ENCODE measurements at regions not wholly inside any gene's neighbourhood (a gene's known extent, or its start where the extent isn't known, plus 50 kb on each side); places are given as distances from the start of the nearest gene placed in this dataset.

- intact Hi-C loops (cut with micrococcal nuclease): no loop called here
Observed at GRCh38 chr14:98935921-98936320, 336.1 kb downstream of the BCL11B start.

- intact Hi-C loops (cut with micrococcal nuclease): no loop called here
Observed at GRCh38 chr14:98937021-98937420, 335.0 kb downstream of the BCL11B start.

- intact Hi-C loops (cut with micrococcal nuclease): no loop called here
Observed at GRCh38 chr14:98937712-98938505, 334.1 kb downstream of the BCL11B start.

- intact Hi-C loops (cut with micrococcal nuclease): no loop called here
Observed at GRCh38 chr14:98940693-98941437, 331.1 kb downstream of the BCL11B start.

GRCh38 chr14:98941481-98941880 is 330.5 kb downstream of the BCL11B start:
- intact Hi-C loops (cut with micrococcal nuclease): no loop called here

GRCh38 chr14:98943907-98944306 is 328.1 kb downstream of the BCL11B start:
- intact Hi-C loops (cut with micrococcal nuclease): no loop called here

- intact Hi-C loops (cut with micrococcal nuclease): no loop called here
Observed at GRCh38 chr14:98944989-98945388, 327.0 kb downstream of the BCL11B start.

- intact Hi-C loops (cut with micrococcal nuclease): no loop called here
Observed at GRCh38 chr14:98945611-98946570, 326.1 kb downstream of the BCL11B start.

GRCh38 chr14:98946940-98947339 is 325.1 kb downstream of the BCL11B start:
- intact Hi-C loops (cut with micrococcal nuclease): no loop called here

GRCh38 chr14:98947911-98948595 is 323.9 kb downstream of the BCL11B start:
- intact Hi-C loops (cut with micrococcal nuclease): no loop called here

- intact Hi-C loops (cut with micrococcal nuclease): no loop called here
Observed at GRCh38 chr14:98949051-98949450, 322.9 kb downstream of the BCL11B start.

- intact Hi-C loops (cut with micrococcal nuclease): no loop called here
Observed at GRCh38 chr14:98949481-98950135, 322.4 kb downstream of the BCL11B start.

- intact Hi-C loops (cut with micrococcal nuclease): no loop called here
Observed at GRCh38 chr14:98950353-98950895, 321.6 kb downstream of the BCL11B start.

- intact Hi-C loops (cut with micrococcal nuclease): no loop called here
Observed at GRCh38 chr14:98951031-98951430, 321.0 kb downstream of the BCL11B start.

- intact Hi-C loops (cut with micrococcal nuclease): no loop called here
Observed at GRCh38 chr14:98951521-98952152, 320.4 kb downstream of the BCL11B start.

GRCh38 chr14:98952593-98953350 is 319.2 kb downstream of the BCL11B start:
- intact Hi-C loops (cut with micrococcal nuclease): no loop called here

GRCh38 chr14:98953551-98954348 is 318.2 kb downstream of the BCL11B start:
- intact Hi-C loops (cut with micrococcal nuclease): no loop called here

GRCh38 chr14:98954349-98955000 is 317.5 kb downstream of the BCL11B start:
- intact Hi-C loops (cut with micrococcal nuclease): no loop called here
